Calu3 (cell line): ENCODE measurements at regions not wholly inside any gene's neighbourhood (a gene's known extent, or its start where the extent isn't known, plus 50 kb on each side); places are given as distances from the start of the nearest gene placed in this dataset.

ENCODE experiments used
- BruUV-seq: library from RNA; stranded (reverse); fragments of 400-500 nt; replicated peaks from 2 replicates; lab custom pipeline; 2021; lab: Mats Ljungman, UMichigan
- CTCF ChIA-PET: fragments of 300-600 bp; sonication (Branson Sonifier 250); formaldehyde crosslinking; loops from one replicate; lab custom pipeline; 2022; ENCODE audit warnings: antibody characterized with exemption; lab: Charles Lee
- DNase-seq: peaks from one replicate; pipeline ENCODE4 v3.0.0; 2022
- H3K27ac Mint-ChIP-seq: one replicate; pipeline ENCODE4 v1.8.0; 2022; ENCODE audit warnings: mixed read lengths; ENCODE audit not compliant: unreplicated experiment
- H3K27me3 Mint-ChIP-seq: one replicate; pipeline ENCODE4 v1.8.0; 2022; ENCODE audit warnings: mixed read lengths; ENCODE audit not compliant: unreplicated experiment
- H3K36me3 Mint-ChIP-seq: one replicate; pipeline ENCODE4 v1.8.0; 2022; ENCODE audit warnings: mild to moderate bottlenecking, moderate library complexity, mixed read lengths; ENCODE audit not compliant: insufficient read depth, unreplicated experiment
- H3K4me1 Mint-ChIP-seq: one replicate; pipeline ENCODE4 v1.8.0; 2022; ENCODE audit warnings: mild to moderate bottlenecking, low read depth, mixed read lengths; ENCODE audit not compliant: unreplicated experiment
- H3K4me3 Mint-ChIP-seq: one replicate; pipeline ENCODE4 v1.8.0; 2022; ENCODE audit warnings: mild to moderate bottlenecking, low read depth, moderate library complexity, mixed read lengths; ENCODE audit not compliant: unreplicated experiment
- H3K9me3 Mint-ChIP-seq: one replicate; pipeline ENCODE4 v1.8.0; 2022; ENCODE audit warnings: low read depth, mixed read lengths; ENCODE audit not compliant: unreplicated experiment
- CTCF ChIP-seq: fragments of 200-600 bp; IDR thresholded peaks from one replicate; pipeline ENCODE4 v1.8.0; 2022; ENCODE audit warnings: antibody characterized with exemption; ENCODE audit not compliant: unreplicated experiment
- intact Hi-C: fragments of 100-400 bp; cut with micrococcal nuclease; formaldehyde crosslinking; loops from one replicate; pipeline ENCODE4 v1.10.0; 2022; ENCODE audit not compliant: unreplicated experiment

GRCh38 chr5:159456722-159457465 is 126.6 kb upstream of the IL12B start:
- intact Hi-C loops, result no loop called here
- CTCF ChIA-PET, result no interaction called here
- no peak for TF ChIP-seq CTCF
- Mint-ChIP-seq H3K9me3 (no peaks in the 10 kb centered on the region), H3K27ac (peak overlapping the region; percentile 59), H3K27me3 (no peaks in the 10 kb centered on the region), H3K4me1 (peaks cover 46% of the 10 kb centered on the region), H3K4me3 (no peak overlapping the region), H3K36me3 (no peaks in the 10 kb centered on the region)
- BruUV-seq, result no TSS peak
- DNase-seq, result peak; percentile 23

GRCh38 chr5:159458217-159458711 is 128.0 kb upstream of the IL12B start:
- no peak overlapping the region for H3K27ac Mint-ChIP-seq
- no TSS peak for BruUV-seq
- DNase-seq, result no peak
- H3K36me3 Mint-ChIP-seq, result no peaks in the 10 kb centered on the region
- no peaks in the 10 kb centered on the region for H3K9me3 Mint-ChIP-seq
- intact Hi-C loops, result no loop called here
- no peaks in the 10 kb centered on the region for H3K27me3 Mint-ChIP-seq
- CTCF ChIA-PET, result interaction anchor here (0.7 kb wide), 1 partner anchor 470 kb away, joined by 3 read pairs; no protein-coding TSS in a partner anchor
- H3K4me1 Mint-ChIP-seq, result peaks cover 38% of the 10 kb centered on the region
- TF ChIP-seq CTCF, result no peak
- H3K4me3 Mint-ChIP-seq, result no peak overlapping the region

GRCh38 chr5:159459132-159459627 is 128.9 kb upstream of the IL12B start:
- no peak for DNase-seq
- H3K27ac Mint-ChIP-seq, result no peak overlapping the region
- H3K4me1 Mint-ChIP-seq, result peaks cover 38% of the 10 kb centered on the region
- CTCF ChIA-PET, result interaction anchor here (0.7 kb wide), 1 partner anchor 469 kb away, joined by 3 read pairs; no protein-coding TSS in a partner anchor
- intact Hi-C loops, result no loop called here
- no peaks in the 10 kb centered on the region for H3K27me3 Mint-ChIP-seq
- H3K9me3 Mint-ChIP-seq, result no peaks in the 10 kb centered on the region
- H3K36me3 Mint-ChIP-seq, result no peaks in the 10 kb centered on the region
- no peak for TF ChIP-seq CTCF
- no peak overlapping the region for H3K4me3 Mint-ChIP-seq
- BruUV-seq, result no TSS peak

GRCh38 chr5:159459951-159460538 is 129.8 kb upstream of the IL12B start:
- H3K4me1 Mint-ChIP-seq, result peaks cover 38% of the 10 kb centered on the region
- H3K4me3 Mint-ChIP-seq, result no peak overlapping the region
- no peaks in the 10 kb centered on the region for H3K36me3 Mint-ChIP-seq
- H3K27ac Mint-ChIP-seq, result peak overlapping the region; percentile 67
- no peaks in the 10 kb centered on the region for H3K27me3 Mint-ChIP-seq
- no peaks in the 10 kb centered on the region for H3K9me3 Mint-ChIP-seq
- no peak for TF ChIP-seq CTCF
- peak; percentile 30 for DNase-seq
- CTCF ChIA-PET, result no interaction called here
- no TSS peak for BruUV-seq
- intact Hi-C loops, result loop anchor here (5.0 kb wide), 2 partner anchors 52 to 452 kb away; no protein-coding TSS in a partner anchor
